HG02610 (cell line): ENCODE measurements at regions not wholly inside any gene's neighbourhood (a gene's known extent, or its start where the extent isn't known, plus 50 kb on each side); places are given as distances from the start of the nearest gene placed in this dataset.

Source experiments
- ATAC-seq: cut with Tn5 transposase; IDR thresholded peaks from one replicate; pipeline ENCODE4 v1.9.1; 2021; ENCODE audit warnings: mild to moderate bottlenecking, moderate library complexity; ENCODE audit not compliant: unreplicated experiment

- no peak for ATAC-seq
These were observed 214.2 kb upstream of the PCSK2 start for GRCh38 chr20:17012546-17013226.

DNA sequence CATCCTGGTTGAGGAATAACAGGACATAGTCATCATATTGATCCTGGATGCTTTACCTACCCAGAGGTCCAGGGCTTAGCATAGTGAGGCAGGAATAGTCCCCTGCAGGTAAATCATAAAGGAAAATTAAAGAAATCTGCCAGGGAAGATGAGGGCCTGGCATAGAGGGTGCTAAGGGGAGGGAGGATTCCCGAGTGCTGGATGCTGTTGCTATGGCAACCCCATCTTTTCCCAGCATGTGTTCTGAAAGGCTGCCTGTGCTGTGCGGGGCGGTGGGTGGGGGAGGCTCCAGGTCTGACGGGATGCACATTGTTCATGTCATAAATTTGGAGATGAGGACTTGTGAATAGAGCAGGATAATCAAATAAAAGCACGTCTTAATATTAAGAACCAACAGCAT, 212.6 kb upstream of the PCSK2 start:
- no peak for ATAC-seq

DNA sequence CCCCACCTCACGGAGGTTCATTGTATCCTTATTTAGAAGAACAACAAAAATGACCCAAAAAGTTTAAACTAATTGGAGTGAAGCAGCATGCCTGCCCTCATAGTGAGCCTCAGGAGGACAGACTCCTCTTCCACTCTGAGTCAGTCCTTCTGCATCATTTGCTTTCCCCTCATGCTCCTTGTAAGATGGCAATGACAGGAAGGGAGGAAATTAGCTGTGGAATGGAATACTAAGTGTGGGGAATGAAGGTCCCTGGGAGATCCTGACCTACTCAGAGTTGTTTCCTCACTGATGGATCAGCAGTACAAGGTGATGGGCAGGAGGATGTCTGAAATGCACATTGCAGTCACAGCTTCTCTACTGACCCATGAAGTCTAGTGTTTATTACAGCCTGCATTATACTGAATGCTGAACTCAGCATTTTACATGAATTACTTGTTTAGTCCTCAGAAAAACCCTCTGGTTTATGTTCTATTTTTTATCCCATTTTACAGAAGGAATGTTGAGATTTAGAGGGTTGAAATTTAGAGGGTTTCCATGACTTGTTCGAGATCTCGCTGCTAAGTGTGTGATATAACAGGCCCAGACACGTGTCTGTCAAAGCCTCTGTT, 212.0 kb upstream of the PCSK2 start:
- no peak for ATAC-seq

- no peak for ATAC-seq
These were observed 209.6 kb upstream of the PCSK2 start for GRCh38 chr20:17017232-17017631.

DNA sequence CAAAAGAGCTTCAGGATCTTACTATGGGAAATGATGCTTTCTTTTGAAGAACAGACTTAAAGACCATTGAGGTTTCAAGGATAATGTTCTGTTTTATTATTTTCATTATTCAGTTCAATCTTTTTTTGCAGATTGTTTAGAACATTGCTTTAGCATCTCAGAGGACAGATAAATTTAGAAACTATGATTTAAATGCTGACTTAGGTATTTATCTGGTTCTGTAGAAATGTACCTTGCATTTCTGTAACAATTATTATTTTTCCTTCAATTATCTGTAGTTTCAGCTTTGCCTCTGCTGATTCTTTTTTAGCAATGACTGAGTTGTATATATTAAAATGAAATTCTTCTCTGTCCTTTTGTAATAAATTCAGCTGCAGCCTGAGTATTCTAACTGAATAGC, 205.4 kb upstream of the PCSK2 start:
- no peak for ATAC-seq

GRCh38 chr20:17023036-17023435, 203.8 kb upstream of the PCSK2 start:
- no peak for ATAC-seq

GRCh38 chr20:17023806-17024205, 203.0 kb upstream of the PCSK2 start:
- no peak for ATAC-seq

- no peak for ATAC-seq
These were observed 202.2 kb upstream of the PCSK2 start for GRCh38 chr20:17024513-17025119.

DNA sequence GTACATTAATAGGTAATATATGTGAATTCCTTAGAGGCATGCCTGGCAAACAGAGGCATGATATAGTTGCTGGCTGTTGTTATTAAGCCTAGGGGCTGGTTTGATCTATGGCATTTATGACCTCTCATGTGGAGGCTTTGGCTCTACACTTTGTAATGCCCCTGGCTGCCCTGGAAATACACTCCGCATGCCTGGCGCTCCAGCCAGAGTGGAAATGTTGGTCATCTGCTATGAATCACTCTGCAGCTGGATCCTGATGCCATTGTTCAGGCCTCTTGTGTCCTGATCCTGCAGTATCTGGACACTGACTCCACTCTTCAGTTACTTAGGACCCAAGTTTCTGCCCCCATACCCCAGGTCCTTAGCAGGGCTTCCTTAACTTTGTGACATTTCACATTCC, 200.5 kb upstream of the PCSK2 start:
- no peak for ATAC-seq

GRCh38 chr20:17029698-17030097, 197.1 kb upstream of the PCSK2 start:
- no peak for ATAC-seq

DNA sequence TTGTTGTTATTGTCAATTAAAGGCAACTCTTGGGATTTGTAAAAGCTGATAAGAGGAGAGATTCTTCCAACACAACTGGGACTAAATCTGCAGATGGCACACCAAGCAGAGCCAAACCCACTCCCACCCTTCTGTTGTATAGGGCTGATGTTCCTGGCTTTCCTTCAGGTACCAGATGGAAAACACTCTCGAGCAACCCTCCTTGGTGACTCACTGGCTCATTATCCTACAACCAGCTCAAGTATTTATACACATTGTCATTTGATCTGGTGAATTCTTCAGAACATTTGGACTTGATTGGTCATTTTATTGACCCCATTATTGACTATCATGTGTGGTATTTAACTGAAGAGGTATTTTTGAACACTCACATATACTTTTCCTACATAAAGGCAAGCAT, 190.3 kb upstream of the PCSK2 start:
- no peak for ATAC-seq

DNA sequence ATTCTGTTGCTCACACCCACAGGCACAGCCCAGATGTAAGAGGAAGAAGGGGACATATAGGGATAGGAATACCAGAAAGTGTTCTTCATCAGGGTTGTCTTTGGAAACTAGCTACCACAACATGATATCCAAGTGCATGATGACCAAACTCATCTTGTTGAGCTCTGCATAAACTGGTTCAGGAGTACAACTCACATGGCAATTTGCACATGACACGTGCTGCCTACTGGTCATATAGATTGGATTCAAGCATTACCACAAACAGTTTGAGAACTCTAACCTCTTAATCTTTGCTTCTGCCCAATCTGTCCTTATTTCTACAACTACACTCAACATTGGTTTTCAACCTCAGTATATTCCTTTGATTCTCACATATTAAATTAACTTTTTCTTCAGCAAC, 184.7 kb upstream of the PCSK2 start:
- no peak for ATAC-seq

GRCh38 chr20:17043323-17043722, 183.5 kb upstream of the PCSK2 start:
- no peak for ATAC-seq

GRCh38 chr20:17044891-17045290, 181.9 kb upstream of the PCSK2 start:
- no peak for ATAC-seq

DNA sequence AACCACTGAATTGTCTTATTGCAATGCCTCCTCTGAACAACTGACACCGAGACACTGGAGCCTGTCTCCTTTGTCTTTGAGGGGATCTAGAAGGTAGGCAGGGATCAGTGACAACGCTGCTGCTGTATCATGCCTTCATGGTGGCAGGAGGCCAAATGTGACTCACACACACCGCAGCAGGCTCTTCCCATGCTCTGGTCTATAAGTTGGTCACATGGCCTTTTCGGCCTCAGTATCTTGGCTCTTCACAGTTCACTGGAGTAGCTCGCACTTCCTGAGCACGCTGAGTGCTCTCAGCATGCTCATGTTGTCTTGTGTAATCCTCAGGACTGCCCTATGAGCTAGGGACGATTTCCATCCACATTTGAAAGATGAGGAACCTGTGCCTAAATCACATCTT, 167.4 kb upstream of the PCSK2 start:
- no peak for ATAC-seq

- ATAC-seq = no peak
These were observed 165.1 kb upstream of the PCSK2 start for GRCh38 chr20:17061715-17062114.

GRCh38 chr20:17062712-17063111, 164.1 kb upstream of the PCSK2 start:
- no peak for ATAC-seq

DNA sequence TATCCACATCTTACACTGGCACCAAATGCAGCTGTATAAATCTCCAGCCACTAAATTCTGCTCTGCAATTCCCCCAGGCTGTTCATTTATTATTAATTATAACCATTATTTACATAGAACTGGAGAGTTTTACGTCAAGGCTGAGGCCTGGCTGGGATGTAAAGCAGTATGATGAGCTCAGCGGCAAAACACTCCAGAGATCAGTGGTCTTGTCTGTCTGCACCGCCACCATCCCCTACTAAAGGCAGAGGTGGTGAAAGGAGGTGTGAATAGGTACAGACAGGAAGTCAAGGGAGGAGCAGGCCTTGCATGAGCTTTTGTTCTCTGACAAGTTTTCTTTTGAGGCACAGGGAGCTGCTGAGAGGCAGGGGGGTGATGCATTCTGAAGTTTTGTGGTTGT, 159.9 kb upstream of the PCSK2 start:
- no peak for ATAC-seq

GRCh38 chr20:17068084-17068711, 158.6 kb upstream of the PCSK2 start:
- no peak for ATAC-seq

- ATAC-seq = no peak
These were observed 149.8 kb upstream of the PCSK2 start for GRCh38 chr20:17077030-17077429.

DNA sequence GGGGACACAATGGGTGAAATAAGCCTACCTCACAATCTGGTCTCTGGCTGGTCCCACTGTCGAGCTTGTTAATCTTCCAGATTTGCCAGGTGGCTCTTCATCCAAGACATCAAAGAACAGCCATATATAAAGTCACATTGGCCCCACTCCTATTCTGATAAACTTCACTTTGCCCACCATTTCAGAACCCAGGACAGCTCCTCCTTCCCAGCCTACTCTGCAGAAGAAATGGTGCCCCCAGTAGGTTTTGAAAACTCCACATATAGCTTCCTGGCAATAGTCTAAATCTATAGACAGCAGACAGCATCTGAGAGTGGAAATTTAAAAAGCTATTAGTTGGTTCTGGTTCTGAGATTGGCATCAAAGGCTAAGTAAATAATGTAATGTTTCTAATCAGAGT, 143.1 kb upstream of the PCSK2 start:
- no peak for ATAC-seq

DNA sequence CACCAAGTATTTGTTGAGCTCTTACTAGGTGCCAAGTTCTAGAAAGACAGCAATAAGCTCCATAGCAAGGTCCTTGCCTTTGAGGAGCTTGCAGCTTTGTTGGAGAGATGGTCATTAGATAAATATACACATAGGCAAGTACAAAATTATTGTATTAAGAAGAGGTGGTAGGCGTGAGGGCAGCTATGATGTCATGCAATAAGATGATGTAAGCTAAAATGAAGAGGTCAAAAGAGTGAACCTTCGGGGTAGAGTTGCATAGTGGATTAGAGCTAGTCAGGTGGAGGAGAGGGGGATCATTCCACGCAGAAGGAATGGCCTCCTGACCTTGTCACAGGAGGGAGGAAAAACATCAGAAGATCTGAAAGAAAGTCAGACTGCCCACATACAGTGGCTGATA, 141.9 kb upstream of the PCSK2 start:
- ATAC-seq = no peak
